ENCODE measurements at regions not wholly inside any gene's neighbourhood (a gene's known extent, or its start where the extent isn't known, plus 50 kb on each side); places are given as distances from the start of the nearest gene placed in this dataset.

- intact Hi-C loops (cut with DNase I) = no loop called here
- no peaks in the 10 kb centered on the region for H3K9me3 ChIP-seq
- FAIRE-seq (no peak), DNase-seq (peak in 1 of 6 donors; percentile 25), ATAC-seq (no peak)
- 74 to 85% methylated on average over 11 of the region's 11 CpGs for WGBS, 2 donors
- no peaks in the 10 kb centered on the region for H3K27me3 ChIP-seq
- no peaks in the 10 kb centered on the region for H3K36me3 ChIP-seq
- no peak overlapping the region for H3K27ac ChIP-seq
- no peaks in the 10 kb centered on the region for H3K4me1 ChIP-seq
- no peak overlapping the region for H3K4me3 ChIP-seq
- TF ChIP-seq, protein P1, sequence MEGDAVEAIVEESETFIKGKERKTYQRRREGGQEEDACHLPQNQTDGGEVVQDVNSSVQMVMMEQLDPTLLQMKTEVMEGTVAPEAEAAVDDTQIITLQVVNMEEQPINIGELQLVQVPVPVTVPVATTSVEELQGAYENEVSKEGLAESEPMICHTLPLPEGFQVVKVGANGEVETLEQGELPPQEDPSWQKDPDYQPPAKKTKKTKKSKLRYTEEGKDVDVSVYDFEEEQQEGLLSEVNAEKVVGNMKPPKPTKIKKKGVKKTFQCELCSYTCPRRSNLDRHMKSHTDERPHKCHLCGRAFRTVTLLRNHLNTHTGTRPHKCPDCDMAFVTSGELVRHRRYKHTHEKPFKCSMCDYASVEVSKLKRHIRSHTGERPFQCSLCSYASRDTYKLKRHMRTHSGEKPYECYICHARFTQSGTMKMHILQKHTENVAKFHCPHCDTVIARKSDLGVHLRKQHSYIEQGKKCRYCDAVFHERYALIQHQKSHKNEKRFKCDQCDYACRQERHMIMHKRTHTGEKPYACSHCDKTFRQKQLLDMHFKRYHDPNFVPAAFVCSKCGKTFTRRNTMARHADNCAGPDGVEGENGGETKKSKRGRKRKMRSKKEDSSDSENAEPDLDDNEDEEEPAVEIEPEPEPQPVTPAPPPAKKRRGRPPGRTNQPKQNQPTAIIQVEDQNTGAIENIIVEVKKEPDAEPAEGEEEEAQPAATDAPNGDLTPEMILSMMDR (IDR thresholded peaks at IDR 0.05) = no peak
Measured at GRCh38 chr6:91715171-91715805, 1128.4 kb upstream of the MAP3K7 start.

DNA sequence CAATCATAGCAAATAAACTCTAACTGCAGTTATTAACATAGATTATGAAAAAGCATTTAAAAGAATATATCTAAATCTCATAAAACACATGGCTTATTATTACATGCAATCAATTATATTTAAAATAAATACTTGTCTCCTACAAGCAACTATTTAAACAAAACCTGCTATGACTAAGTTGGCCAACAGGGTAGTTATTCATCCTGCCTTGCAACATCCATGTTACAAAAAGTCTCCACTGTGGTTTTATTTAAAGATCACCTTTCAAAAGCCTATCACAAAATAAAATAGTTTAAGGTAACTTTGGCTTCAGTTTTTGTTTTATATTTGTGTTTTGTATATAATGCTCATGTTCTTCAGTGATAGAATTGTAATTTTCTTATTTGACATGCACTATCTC, 1127.0 kb upstream of the MAP3K7 start:
- H3K36me3 ChIP-seq = no peaks in the 10 kb centered on the region
- TF ChIP-seq, protein P1 (IDR thresholded peaks at IDR 0.05) = no peak
- intact Hi-C loops (cut with DNase I) = no loop called here
- FAIRE-seq (no peak), DNase-seq (no peak), ATAC-seq (no peak)
- H3K4me1 ChIP-seq = no peaks in the 10 kb centered on the region
- no peaks in the 10 kb centered on the region for H3K27me3 ChIP-seq
- no peaks in the 10 kb centered on the region for H3K9me3 ChIP-seq
- no peak overlapping the region for H3K4me3 ChIP-seq
- H3K27ac ChIP-seq = no peak overlapping the region

DNA sequence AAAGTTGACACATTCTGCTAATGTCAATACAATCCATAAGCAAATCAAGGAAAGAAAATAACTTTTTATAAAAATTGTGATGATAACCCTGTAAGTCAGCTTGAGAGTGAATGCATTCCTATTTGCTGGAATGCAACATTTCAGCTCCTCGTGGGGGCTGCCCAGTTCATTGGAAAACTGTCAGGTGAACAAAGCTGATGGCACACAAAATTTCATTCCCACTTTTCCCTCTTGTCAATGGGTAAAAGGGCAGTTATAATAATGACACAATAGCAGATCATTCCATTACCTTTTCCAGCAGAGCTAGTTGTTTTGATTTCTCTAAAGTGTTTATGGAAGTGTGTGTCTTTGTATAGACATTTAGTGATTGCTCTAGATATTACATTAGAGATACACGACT, 1124.6 kb upstream of the MAP3K7 start:
- intact Hi-C loops (cut with DNase I) = no loop called here
- WGBS, 2 donors = 39% methylated on average over 2 of the region's 2 CpGs
- H3K36me3 ChIP-seq = no peaks in the 10 kb centered on the region
- no peaks in the 10 kb centered on the region for H3K9me3 ChIP-seq
- TF ChIP-seq, protein P1 (IDR thresholded peaks at IDR 0.05) = no peak
- no peaks in the 10 kb centered on the region for H3K27me3 ChIP-seq
- ATAC-seq = no peak
- no peaks in the 10 kb centered on the region for H3K4me1 ChIP-seq
- FAIRE-seq = no peak
- no peak overlapping the region for H3K4me3 ChIP-seq
- no peak overlapping the region for H3K27ac ChIP-seq
- DNase-seq = no peak

DNA sequence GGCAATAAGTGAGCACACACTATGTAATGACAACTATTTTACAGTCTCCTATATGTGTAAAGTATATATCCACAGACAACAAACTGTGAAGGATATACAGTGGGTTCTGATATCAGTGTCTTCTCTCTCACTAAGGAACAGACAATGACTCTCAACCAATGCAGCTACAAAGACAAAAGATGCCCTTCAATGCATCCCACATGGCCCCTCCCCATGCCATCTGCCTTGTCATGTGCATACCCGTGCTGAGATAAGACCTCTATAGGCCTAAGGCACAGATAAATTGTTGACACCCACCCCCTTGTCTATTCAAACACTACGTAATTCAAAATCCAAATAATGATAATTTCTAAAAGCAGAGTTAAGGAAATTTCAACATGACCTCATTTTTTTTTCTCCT, 1123.5 kb upstream of the MAP3K7 start:
- intact Hi-C loops (cut with DNase I) = no loop called here

GRCh38 chr6:91708534-91708933, 1121.7 kb upstream of the MAP3K7 start:
- ATAC-seq (no peak), DNase-seq (no peak), FAIRE-seq (no peak)
- 79 to 84% methylated on average over 1 of the region's 1 CpG for WGBS, 2 donors
- Histone ChIP-seq H3K9me3 (no peaks in the 10 kb centered on the region), H3K4me3 (no peak overlapping the region), H3K27ac (no peak overlapping the region), H3K36me3 (no peaks in the 10 kb centered on the region), H3K27me3 (no peaks in the 10 kb centered on the region), H3K4me1 (no peaks in the 10 kb centered on the region)
- TF ChIP-seq, protein P1 (IDR thresholded peaks at IDR 0.05) = no peak
- intact Hi-C loops (cut with DNase I) = no loop called here

More for the DNA sequence above, 1123.5 kb upstream of the MAP3K7 start:
- WGBS, 2 donors = 29 to 40% methylated on average over 2 of the region's 2 CpGs
- no peak for ATAC-seq
- Histone ChIP-seq H3K27ac (no peak overlapping the region), H3K4me3 (no peak overlapping the region), H3K36me3 (no peaks in the 10 kb centered on the region), H3K4me1 (no peaks in the 10 kb centered on the region), H3K9me3 (no peaks in the 10 kb centered on the region), H3K27me3 (no peaks in the 10 kb centered on the region)
- FAIRE-seq = no peak
- DNase-seq = no peak
- TF ChIP-seq, protein P1 (IDR thresholded peaks at IDR 0.05) = no peak
